ENCODE measurements at regions not wholly inside any gene's neighbourhood (a gene's known extent, or its start where the extent isn't known, plus 50 kb on each side); places are given as distances from the start of the nearest gene placed in this dataset.

- no peaks in the 10 kb centered on the region for H3K36me3 ChIP-seq
- no peak for DNase-seq (ENCODE audit: extremely low spot score in 2 of 2)
- H3K4me3 ChIP-seq = no peak overlapping the region
- TF ChIP-seq CTCF (IDR thresholded peaks at IDR 0.05) (no peak), POLR2AphosphoS5 (IDR thresholded peaks at IDR 0.05; ENCODE audit: insufficient read depth in 1 of 2, low read depth in 1 of 2) (no peak), POLR2A (IDR thresholded peaks at IDR 0.05) (no peak)
- H3K4me1 ChIP-seq = no peaks in the 10 kb centered on the region
- no peaks in the 10 kb centered on the region for H3K9me3 ChIP-seq
- no peak overlapping the region for H3K27ac ChIP-seq
- intact Hi-C loops (cut with DNase I) = no loop called here
- no peaks in the 10 kb centered on the region for H3K27me3 ChIP-seq
Measured at GRCh38 chr4:179076865-179077264, 1634.6 kb upstream of the AGA start.

- Histone ChIP-seq H3K4me1 (no peaks in the 10 kb centered on the region), H3K27ac (no peak overlapping the region)
- no peak for DNase-seq (ENCODE audit: extremely low spot score in 2 of 2)
Measured at GRCh38 chr4:179095585-179096221, 1653.5 kb upstream of the AGA start.

GRCh38 chr4:179097741-179098140 is 1655.5 kb upstream of the AGA start:
- intact Hi-C loops (cut with DNase I) = no loop called here
- no peak for DNase-seq (ENCODE audit: extremely low spot score in 2 of 2)
- no peaks in the 10 kb centered on the region for H3K27me3 ChIP-seq
- TF ChIP-seq CTCF (IDR thresholded peaks at IDR 0.05) (no peak), POLR2A (IDR thresholded peaks at IDR 0.05) (no peak), POLR2AphosphoS5 (IDR thresholded peaks at IDR 0.05; ENCODE audit: insufficient read depth in 1 of 2, low read depth in 1 of 2) (no peak)
- no peaks in the 10 kb centered on the region for H3K9me3 ChIP-seq
- no peaks in the 10 kb centered on the region for H3K36me3 ChIP-seq
- no peak overlapping the region for H3K27ac ChIP-seq
- H3K4me3 ChIP-seq = no peak overlapping the region
- no peaks in the 10 kb centered on the region for H3K4me1 ChIP-seq

More at GRCh38 chr4:179095585-179096221, 1653.5 kb upstream of the AGA start:
- TF ChIP-seq POLR2A (IDR thresholded peaks at IDR 0.05) = no peak
- Histone ChIP-seq H3K27me3 (no peaks in the 10 kb centered on the region), H3K9me3 (no peaks in the 10 kb centered on the region), H3K4me3 (no peak overlapping the region), H3K36me3 (no peaks in the 10 kb centered on the region)
- intact Hi-C loops (cut with DNase I) = no loop called here

- Histone ChIP-seq H3K36me3 (no peaks in the 10 kb centered on the region), H3K4me3 (no peak overlapping the region), H3K27ac (no peak overlapping the region), H3K4me1 (no peaks in the 10 kb centered on the region), H3K27me3 (no peaks in the 10 kb centered on the region), H3K9me3 (no peaks in the 10 kb centered on the region)
- no peak for DNase-seq (ENCODE audit: extremely low spot score in 2 of 2)
- intact Hi-C loops (cut with DNase I) = no loop called here
- TF ChIP-seq POLR2A (IDR thresholded peaks at IDR 0.05) (no peak), POLR2AphosphoS5 (IDR thresholded peaks at IDR 0.05; ENCODE audit: insufficient read depth in 1 of 2, low read depth in 1 of 2) (no peak), CTCF (IDR thresholded peaks at IDR 0.05) (no peak)
Measured at GRCh38 chr4:179110356-179110755, 1668.1 kb upstream of the AGA start.

- DNase-seq (ENCODE audit: extremely low spot score in 2 of 2) = no peak
- H3K27me3 ChIP-seq = no peaks in the 10 kb centered on the region
- no peaks in the 10 kb centered on the region for H3K4me1 ChIP-seq
Measured at GRCh38 chr4:179110816-179111215, 1668.6 kb upstream of the AGA start.

More at GRCh38 chr4:179110816-179111215, 1668.6 kb upstream of the AGA start:
- no peaks in the 10 kb centered on the region for H3K36me3 ChIP-seq
- no peaks in the 10 kb centered on the region for H3K9me3 ChIP-seq
- H3K4me3 ChIP-seq = no peak overlapping the region
- TF ChIP-seq POLR2AphosphoS5 (IDR thresholded peaks at IDR 0.05; ENCODE audit: insufficient read depth in 1 of 2, low read depth in 1 of 2) (no peak), POLR2A (IDR thresholded peaks at IDR 0.05) (no peak), CTCF (IDR thresholded peaks at IDR 0.05) (no peak)
- no peak overlapping the region for H3K27ac ChIP-seq
- intact Hi-C loops (cut with DNase I) = no loop called here

Measured in vagina (tissue), 2 donors.